WTC11 (cell line): ENCODE measurements at regions not wholly inside any gene's neighbourhood (a gene's known extent, or its start where the extent isn't known, plus 50 kb on each side); places are given as distances from the start of the nearest gene placed in this dataset.

Experiments used
- ATAC-seq: fragments of 200-7000 bp; cut with Tn5 transposase; 2 replicates; pipeline ENCODE4 v1.10.0; 2021; ENCODE audit warnings: mild to moderate bottlenecking, moderate library complexity
- CTCF ChIA-PET: fragments of 300-600 bp; sonication (Branson Sonifier 250); formaldehyde crosslinking; loops from one replicate; lab custom pipeline; 2021; ENCODE audit warnings: antibody characterized with exemption; lab: Charles Lee
- POLR2A ChIA-PET: fragments of 350-600 bp; sonication (Branson Sonifier 250); formaldehyde crosslinking; loops from one replicate; lab custom pipeline; 2021; ENCODE audit warnings: antibody characterized with exemption; lab: Charles Lee
- DNase-seq: peaks from one replicate; pipeline ENCODE4 v3.0.0; 2021; ENCODE audit warnings: low spot score
- H3K27ac Mint-ChIP-seq: 2 replicates; pipeline ENCODE4 v1.8.0; 2021; ENCODE audit warnings: mixed read lengths
- H3K27me3 Mint-ChIP-seq: 2 replicates; pipeline ENCODE4 v1.8.0; 2021; ENCODE audit warnings: low read depth, mild to moderate bottlenecking, moderate library complexity, mixed read lengths
- H3K36me3 Mint-ChIP-seq: 2 replicates; pipeline ENCODE4 v1.8.0; 2021; ENCODE audit warnings: mixed read lengths
- H3K4me1 Mint-ChIP-seq: 2 replicates; pipeline ENCODE4 v1.8.0; 2022; ENCODE audit warnings: mixed read lengths
- H3K4me3 Mint-ChIP-seq: 2 replicates; pipeline ENCODE4 v1.8.0; 2021; ENCODE audit warnings: mild to moderate bottlenecking, moderate library complexity, mixed read lengths
- H3K9me3 Mint-ChIP-seq: 2 replicates; pipeline ENCODE4 v1.8.0; 2021; ENCODE audit warnings: mixed read lengths
- ATF2 ChIP-seq: sonication (generic); formaldehyde crosslinking; IDR thresholded peaks from 2 replicates; pipeline ENCODE4 v1.8.1; 2022; ENCODE audit warnings: low read depth, missing genetic modification reagents, borderline replicate concordance
- CREB1 ChIP-seq: sonication (generic); formaldehyde crosslinking; IDR thresholded peaks from 2 replicates; pipeline ENCODE4 v1.8.0; 2023; ENCODE audit warnings: mild to moderate bottlenecking, missing genetic modification reagents
- CTCF ChIP-seq: fragments of 200-600 bp; IDR thresholded peaks from 2 replicates; pipeline ENCODE4 v1.8.0; 2022; ENCODE audit warnings: antibody characterized with exemption
- ESRRA ChIP-seq: sonication (generic); formaldehyde crosslinking; IDR thresholded peaks from 2 replicates; pipeline ENCODE4 v1.8.1; 2022; ENCODE audit warnings: mild to moderate bottlenecking, missing genetic modification reagents, borderline replicate concordance
- GABPB1 ChIP-seq: sonication (generic); formaldehyde crosslinking; IDR thresholded peaks from 2 replicates; pipeline ENCODE4 v1.8.1; 2023; ENCODE audit warnings: mild to moderate bottlenecking, missing genetic modification reagents
- GRHL2 ChIP-seq: fragments of 250-450 bp; sonication (Bioruptor Pico); IDR thresholded peaks from 2 replicates; pipeline ENCODE4 v1.8.0; 2022; ENCODE audit warnings: mild to moderate bottlenecking, moderate library complexity; ENCODE audit not compliant: insufficient replicate concordance, severe bottlenecking
- IRF2 ChIP-seq: sonication (generic); formaldehyde crosslinking; IDR thresholded peaks from 2 replicates; pipeline ENCODE4 v1.8.0; 2022; ENCODE audit warnings: low read depth, missing genetic modification reagents, borderline replicate concordance
- MYBL2 ChIP-seq: sonication (generic); formaldehyde crosslinking; IDR thresholded peaks from 2 replicates; pipeline ENCODE4 v1.8.1; 2023; ENCODE audit warnings: mild to moderate bottlenecking, moderate library complexity, missing genetic modification reagents
- NR3C1 ChIP-seq: sonication (generic); formaldehyde crosslinking; conservative IDR thresholded peaks from 2 replicates; pipeline ENCODE4 v1.8.1; 2023; ENCODE audit warnings: low read depth, mild to moderate bottlenecking, missing genetic modification reagents
- SMAD3 ChIP-seq: sonication (generic); formaldehyde crosslinking; IDR thresholded peaks from 2 replicates; pipeline ENCODE4 v1.8.0; 2022; ENCODE audit warnings: missing genetic modification reagents, mild to moderate bottlenecking, borderline replicate concordance
- ZNF138 ChIP-seq: sonication (generic); formaldehyde crosslinking; conservative IDR thresholded peaks from 2 replicates; pipeline ENCODE4 v1.8.1; 2022; ENCODE audit warnings: mild to moderate bottlenecking, moderate library complexity, missing genetic modification reagents
- ZNF671 ChIP-seq: fragments of 250-450 bp; sonication (Bioruptor Pico); IDR thresholded peaks from 2 replicates; pipeline ENCODE4 v1.8.0; 2021; ENCODE audit warnings: mild to moderate bottlenecking
- TF ChIP-seq, protein P1 (sequence below): fragments of 250-450 bp; sonication (Bioruptor Pico); conservative IDR thresholded peaks from 2 replicates; pipeline ENCODE4 v1.9.0; 2021; ENCODE audit warnings: mild to moderate bottlenecking
- TF ChIP-seq, protein P2 (sequence below): fragments of 250-450 bp; sonication (Bioruptor Pico); IDR thresholded peaks from 2 replicates; pipeline ENCODE4 v1.9.0; 2021; ENCODE audit warnings: mild to moderate bottlenecking
- TF ChIP-seq, protein P3 (sequence below): sonication (generic); formaldehyde crosslinking; IDR thresholded peaks from 2 replicates; pipeline ENCODE4 v1.8.0; 2023; ENCODE audit warnings: missing genetic modification reagents, mild to moderate bottlenecking, borderline replicate concordance
- TF ChIP-seq, protein P4 (sequence below): fragments of 250-450 bp; sonication (Bioruptor Pico); IDR thresholded peaks from 2 replicates; pipeline ENCODE4 v1.9.0; 2021; ENCODE audit warnings: moderate library complexity, mild to moderate bottlenecking, inconsistent platforms, borderline replicate concordance
- TF ChIP-seq, protein P5 (sequence below): sonication (generic); formaldehyde crosslinking; IDR thresholded peaks from 2 replicates; pipeline ENCODE4 v1.8.0; 2022; ENCODE audit warnings: missing genetic modification reagents

DNA sequence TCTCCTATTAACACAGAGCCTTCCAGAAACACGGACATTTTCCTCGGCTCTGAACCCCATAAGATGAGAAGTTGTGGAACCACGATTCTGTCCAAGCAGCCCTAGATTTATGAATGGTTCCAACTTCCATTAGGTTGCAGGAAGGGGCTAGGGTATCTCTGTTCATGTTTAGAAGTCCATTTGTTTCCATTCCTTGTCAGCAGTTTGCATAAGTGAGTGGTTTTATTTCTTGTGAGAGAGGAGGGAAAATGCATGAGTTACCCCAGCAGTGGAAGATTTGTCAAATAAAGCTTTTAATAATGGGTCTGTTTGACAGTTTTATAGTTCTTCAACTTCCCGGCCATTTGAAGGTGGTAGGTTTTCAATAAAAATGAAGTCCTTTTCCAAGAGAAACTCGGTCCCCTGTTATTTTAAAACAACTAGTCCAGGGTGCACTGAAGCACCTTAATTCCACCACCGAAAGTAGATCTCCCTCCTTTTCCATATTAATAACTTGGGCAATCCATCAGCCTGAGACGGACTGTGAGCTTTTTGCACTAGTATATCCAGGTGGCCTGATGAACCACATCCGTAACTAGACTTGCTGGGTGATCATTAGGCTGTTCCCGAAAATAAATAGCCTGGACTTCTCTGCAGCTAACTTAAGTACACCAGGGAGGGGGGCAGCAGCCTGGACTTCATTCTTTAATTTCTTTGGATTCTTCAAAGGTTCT lies 181.3 kb downstream of the TMEM114 start (continued):
- TF ChIP-seq, protein P1, sequence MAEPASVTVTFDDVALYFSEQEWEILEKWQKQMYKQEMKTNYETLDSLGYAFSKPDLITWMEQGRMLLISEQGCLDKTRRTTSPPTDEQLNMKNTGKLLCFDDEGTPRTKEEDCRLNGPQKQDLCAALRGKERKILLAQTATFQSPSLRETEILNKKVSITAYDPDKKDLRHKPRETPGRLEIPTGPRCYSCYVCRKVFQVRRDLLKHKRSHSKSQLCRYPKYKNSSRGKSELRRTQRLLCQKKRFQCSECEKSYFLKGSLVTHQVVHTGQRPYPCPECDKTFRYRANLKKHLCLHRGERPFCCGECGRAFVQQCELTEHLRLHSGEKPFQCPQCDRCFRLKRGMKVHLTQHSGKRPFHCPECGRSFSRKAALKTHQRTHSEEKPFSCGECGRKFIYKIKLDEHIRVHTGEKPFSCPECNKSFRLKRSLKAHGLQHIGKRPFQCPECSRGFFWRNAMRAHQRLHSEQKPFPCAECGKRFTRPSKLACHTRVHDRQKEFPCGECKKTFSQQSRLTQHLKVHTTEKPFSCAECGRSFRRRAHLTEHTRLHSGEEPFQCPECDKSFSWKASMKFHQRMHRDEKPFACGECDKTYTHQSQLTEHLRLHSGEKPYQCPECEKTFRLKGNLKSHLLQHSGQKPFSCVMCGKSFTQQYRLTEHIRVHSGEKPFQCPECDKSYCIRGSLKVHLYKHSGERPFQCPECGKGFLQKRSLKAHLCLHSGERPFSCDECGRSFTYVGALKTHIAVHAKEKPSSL (CRISPR knock-in tag): no peak
- TF ChIP-seq, protein P2, sequence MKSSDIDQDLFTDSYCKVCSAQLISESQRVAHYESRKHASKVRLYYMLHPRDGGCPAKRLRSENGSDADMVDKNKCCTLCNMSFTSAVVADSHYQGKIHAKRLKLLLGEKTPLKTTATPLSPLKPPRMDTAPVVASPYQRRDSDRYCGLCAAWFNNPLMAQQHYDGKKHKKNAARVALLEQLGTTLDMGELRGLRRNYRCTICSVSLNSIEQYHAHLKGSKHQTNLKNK (CRISPR knock-in tag): no peak
- no peak for TF ChIP-seq ZNF138 (CRISPR knock-in tag)
- TF ChIP-seq, protein P3, sequence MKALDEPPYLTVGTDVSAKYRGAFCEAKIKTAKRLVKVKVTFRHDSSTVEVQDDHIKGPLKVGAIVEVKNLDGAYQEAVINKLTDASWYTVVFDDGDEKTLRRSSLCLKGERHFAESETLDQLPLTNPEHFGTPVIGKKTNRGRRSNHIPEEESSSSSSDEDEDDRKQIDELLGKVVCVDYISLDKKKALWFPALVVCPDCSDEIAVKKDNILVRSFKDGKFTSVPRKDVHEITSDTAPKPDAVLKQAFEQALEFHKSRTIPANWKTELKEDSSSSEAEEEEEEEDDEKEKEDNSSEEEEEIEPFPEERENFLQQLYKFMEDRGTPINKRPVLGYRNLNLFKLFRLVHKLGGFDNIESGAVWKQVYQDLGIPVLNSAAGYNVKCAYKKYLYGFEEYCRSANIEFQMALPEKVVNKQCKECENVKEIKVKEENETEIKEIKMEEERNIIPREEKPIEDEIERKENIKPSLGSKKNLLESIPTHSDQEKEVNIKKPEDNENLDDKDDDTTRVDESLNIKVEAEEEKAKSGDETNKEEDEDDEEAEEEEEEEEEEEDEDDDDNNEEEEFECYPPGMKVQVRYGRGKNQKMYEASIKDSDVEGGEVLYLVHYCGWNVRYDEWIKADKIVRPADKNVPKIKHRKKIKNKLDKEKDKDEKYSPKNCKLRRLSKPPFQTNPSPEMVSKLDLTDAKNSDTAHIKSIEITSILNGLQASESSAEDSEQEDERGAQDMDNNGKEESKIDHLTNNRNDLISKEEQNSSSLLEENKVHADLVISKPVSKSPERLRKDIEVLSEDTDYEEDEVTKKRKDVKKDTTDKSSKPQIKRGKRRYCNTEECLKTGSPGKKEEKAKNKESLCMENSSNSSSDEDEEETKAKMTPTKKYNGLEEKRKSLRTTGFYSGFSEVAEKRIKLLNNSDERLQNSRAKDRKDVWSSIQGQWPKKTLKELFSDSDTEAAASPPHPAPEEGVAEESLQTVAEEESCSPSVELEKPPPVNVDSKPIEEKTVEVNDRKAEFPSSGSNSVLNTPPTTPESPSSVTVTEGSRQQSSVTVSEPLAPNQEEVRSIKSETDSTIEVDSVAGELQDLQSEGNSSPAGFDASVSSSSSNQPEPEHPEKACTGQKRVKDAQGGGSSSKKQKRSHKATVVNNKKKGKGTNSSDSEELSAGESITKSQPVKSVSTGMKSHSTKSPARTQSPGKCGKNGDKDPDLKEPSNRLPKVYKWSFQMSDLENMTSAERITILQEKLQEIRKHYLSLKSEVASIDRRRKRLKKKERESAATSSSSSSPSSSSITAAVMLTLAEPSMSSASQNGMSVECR (CRISPR knock-in tag): no peak
- no peak for TF ChIP-seq CREB1 (CRISPR knock-in tag)
- TF ChIP-seq ESRRA (CRISPR knock-in tag): no peak
- TF ChIP-seq, protein P4, sequence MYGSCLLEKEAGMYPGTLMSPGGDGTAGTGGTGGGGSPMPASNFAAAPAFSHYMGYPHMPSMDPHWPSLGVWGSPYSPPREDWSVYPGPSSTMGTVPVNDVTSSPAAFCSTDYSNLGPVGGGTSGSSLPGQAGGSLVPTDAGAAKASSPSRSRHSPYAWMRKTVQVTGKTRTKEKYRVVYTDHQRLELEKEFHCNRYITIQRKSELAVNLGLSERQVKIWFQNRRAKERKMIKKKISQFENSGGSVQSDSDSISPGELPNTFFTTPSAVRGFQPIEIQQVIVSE: no peak
- TF ChIP-seq IRF2 (CRISPR knock-in tag): no peak
- TF ChIP-seq SMAD3: no peak
- no peak for TF ChIP-seq CTCF
- no peak for TF ChIP-seq GABPB1 (CRISPR knock-in tag)
- TF ChIP-seq GRHL2 (CRISPR knock-in tag): no peak

DNA sequence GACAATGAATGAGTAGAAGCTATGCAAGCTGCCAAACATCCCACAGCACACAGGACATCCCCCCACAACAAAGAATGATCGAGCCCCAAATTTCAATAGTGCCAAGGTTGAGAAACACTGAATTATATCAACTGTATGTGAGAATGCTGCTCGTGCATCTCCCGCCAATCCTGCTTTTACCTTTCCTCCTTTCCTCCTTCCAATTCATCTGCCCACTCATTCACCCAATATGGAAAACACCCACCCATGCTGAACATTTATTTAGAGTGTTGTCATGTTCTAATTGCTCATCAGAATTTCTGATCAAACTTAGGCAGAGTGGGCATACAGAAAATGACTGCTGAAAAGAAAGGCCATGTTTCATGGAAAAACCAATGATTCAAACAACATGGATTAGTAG lies 183.0 kb downstream of the TMEM114 start:
- DNase-seq (no peak), ATAC-seq (no peak)
- ChIA-PET CTCF (no interaction called here), POLR2A (no interaction called here)
- H3K36me3 Mint-ChIP-seq: peaks cover 72% of the 10 kb centered on the region
- H3K4me3 Mint-ChIP-seq: no peak overlapping the region
- no peak overlapping the region for H3K27ac Mint-ChIP-seq
- peaks cover 6% of the 10 kb centered on the region for H3K27me3 Mint-ChIP-seq
- H3K4me1 Mint-ChIP-seq: no peaks in the 10 kb centered on the region
- peaks cover 93% of the 10 kb centered on the region for H3K9me3 Mint-ChIP-seq
- TF ChIP-seq, protein P5, sequence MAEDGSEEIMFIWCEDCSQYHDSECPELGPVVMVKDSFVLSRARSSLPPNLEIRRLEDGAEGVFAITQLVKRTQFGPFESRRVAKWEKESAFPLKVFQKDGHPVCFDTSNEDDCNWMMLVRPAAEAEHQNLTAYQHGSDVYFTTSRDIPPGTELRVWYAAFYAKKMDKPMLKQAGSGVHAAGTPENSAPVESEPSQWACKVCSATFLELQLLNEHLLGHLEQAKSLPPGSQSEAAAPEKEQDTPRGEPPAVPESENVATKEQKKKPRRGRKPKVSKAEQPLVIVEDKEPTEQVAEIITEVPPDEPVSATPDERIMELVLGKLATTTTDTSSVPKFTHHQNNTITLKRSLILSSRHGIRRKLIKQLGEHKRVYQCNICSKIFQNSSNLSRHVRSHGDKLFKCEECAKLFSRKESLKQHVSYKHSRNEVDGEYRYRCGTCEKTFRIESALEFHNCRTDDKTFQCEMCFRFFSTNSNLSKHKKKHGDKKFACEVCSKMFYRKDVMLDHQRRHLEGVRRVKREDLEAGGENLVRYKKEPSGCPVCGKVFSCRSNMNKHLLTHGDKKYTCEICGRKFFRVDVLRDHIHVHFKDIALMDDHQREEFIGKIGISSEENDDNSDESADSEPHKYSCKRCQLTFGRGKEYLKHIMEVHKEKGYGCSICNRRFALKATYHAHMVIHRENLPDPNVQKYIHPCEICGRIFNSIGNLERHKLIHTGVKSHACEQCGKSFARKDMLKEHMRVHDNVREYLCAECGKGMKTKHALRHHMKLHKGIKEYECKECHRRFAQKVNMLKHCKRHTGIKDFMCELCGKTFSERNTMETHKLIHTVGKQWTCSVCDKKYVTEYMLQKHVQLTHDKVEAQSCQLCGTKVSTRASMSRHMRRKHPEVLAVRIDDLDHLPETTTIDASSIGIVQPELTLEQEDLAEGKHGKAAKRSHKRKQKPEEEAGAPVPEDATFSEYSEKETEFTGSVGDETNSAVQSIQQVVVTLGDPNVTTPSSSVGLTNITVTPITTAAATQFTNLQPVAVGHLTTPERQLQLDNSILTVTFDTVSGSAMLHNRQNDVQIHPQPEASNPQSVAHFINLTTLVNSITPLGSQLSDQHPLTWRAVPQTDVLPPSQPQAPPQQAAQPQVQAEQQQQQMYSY: no peak
- TF ChIP-seq NR3C1 (CRISPR knock-in tag) (no peak), MYBL2 (CRISPR knock-in tag) (no peak), ATF2 (CRISPR knock-in tag) (no peak), IRF2 (CRISPR knock-in tag) (no peak), ZNF671 (CRISPR knock-in tag) (no peak)
- TF ChIP-seq, protein P4: no peak
